Dendritic cell treated with granulocyte-macrophage colony-stimulating factor and Interleukin-4, amounts not matched to agents 40 ng/mL and 50 ng/mL, for 4 days (primary cell): ENCODE measurements at regions not wholly inside any gene's neighbourhood (a gene's known extent, or its start where the extent isn't known, plus 50 kb on each side); places are given as distances from the start of the nearest gene placed in this dataset.
"Not testable (repeated sequence)": the region's sequence is repeated elsewhere in the genome, so short reads cannot be mapped to it uniquely, and the experiment has no call there.

Experiments used
- H3K27ac Mint-ChIP-seq: one replicate; pipeline ENCODE4 v1.8.0; 2022; ENCODE audit warnings: mild to moderate bottlenecking, mixed read lengths
- H3K27me3 Mint-ChIP-seq: one replicate; pipeline ENCODE4 v1.8.0; 2022; ENCODE audit warnings: mild to moderate bottlenecking, mixed read lengths
- H3K36me3 Mint-ChIP-seq: one replicate; pipeline ENCODE4 v1.8.0; 2022; ENCODE audit warnings: low read depth, mixed read lengths
- H3K4me1 Mint-ChIP-seq: one replicate; pipeline ENCODE4 v1.8.0; 2022; ENCODE audit warnings: low read depth, mixed read lengths
- H3K4me3 Mint-ChIP-seq: one replicate; pipeline ENCODE4 v1.8.0; 2022; ENCODE audit warnings: mild to moderate bottlenecking, moderate library complexity, mixed read lengths
- H3K9me3 Mint-ChIP-seq: one replicate; pipeline ENCODE4 v1.8.0; 2022; ENCODE audit warnings: mixed read lengths
- intact Hi-C: fragments of 100-400 bp; cut with micrococcal nuclease; formaldehyde crosslinking; loops from one replicate; pipeline ENCODE4 v1.15.0; 2022

- Mint-ChIP-seq H3K27me3 (no peaks in the 10 kb centered on the region), H3K36me3 (no peaks in the 10 kb centered on the region), H3K27ac (no peak overlapping the region), H3K4me1 (no peaks in the 10 kb centered on the region), H3K4me3 (no peak overlapping the region), H3K9me3 (no peaks in the 10 kb centered on the region)
- intact Hi-C loops, result no loop called here
These were observed 344.6 kb upstream of the ARID1B start for GRCh38 chr6:156432543-156432942.

GRCh38 chr6:156430386-156430785, 346.8 kb upstream of the ARID1B start:
- H3K9me3 Mint-ChIP-seq, result no peaks in the 10 kb centered on the region
- no peaks in the 10 kb centered on the region for H3K36me3 Mint-ChIP-seq
- no peak overlapping the region for H3K4me3 Mint-ChIP-seq
- no peak overlapping the region for H3K27ac Mint-ChIP-seq
- H3K27me3 Mint-ChIP-seq, result no peaks in the 10 kb centered on the region
- no peaks in the 10 kb centered on the region for H3K4me1 Mint-ChIP-seq
- intact Hi-C loops, result no loop called here

GRCh38 chr6:156427345-156427744, 349.8 kb upstream of the ARID1B start:
- H3K36me3 Mint-ChIP-seq, result no peaks in the 10 kb centered on the region
- H3K9me3 Mint-ChIP-seq, result peaks cover 3% of the 10 kb centered on the region
- H3K27me3 Mint-ChIP-seq, result no peaks in the 10 kb centered on the region
- intact Hi-C loops, result no loop called here
- H3K27ac Mint-ChIP-seq, result no peak overlapping the region
- no peak overlapping the region for H3K4me3 Mint-ChIP-seq
- H3K4me1 Mint-ChIP-seq, result peaks cover 9% of the 10 kb centered on the region

DNA sequence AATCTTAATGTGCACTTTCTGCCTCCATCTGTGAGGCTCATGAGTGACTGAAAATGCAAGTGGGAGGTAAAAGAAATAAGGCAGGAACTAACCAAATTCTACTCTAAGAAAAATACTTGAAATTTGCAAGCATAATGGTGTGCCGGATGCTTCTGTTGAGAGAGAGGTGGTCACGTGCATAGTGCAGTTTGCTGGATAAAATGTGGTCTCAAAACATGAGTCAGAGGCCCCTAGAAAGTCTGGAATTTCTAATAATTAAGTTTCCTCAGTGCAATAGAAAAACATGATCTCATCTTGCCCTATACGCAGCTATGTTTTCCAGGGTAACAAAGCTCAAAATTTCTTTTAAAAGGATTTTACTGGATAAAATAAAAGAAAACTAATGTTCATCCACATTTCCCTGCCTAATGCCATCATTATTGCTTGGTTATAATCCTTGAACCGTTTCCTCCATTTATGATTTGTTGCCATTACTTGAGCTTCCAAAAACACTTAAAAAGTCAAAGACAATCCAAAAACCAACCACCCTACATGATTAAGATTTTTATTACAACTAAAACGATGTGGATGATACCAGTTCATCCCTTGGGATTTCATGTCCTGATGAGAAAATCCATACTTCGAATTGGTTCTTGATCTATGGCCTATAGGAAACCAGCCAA, 351.7 kb upstream of the ARID1B start:
- Mint-ChIP-seq H3K4me3 (no peak overlapping the region), H3K27ac (no peak overlapping the region), H3K4me1 (peaks cover 9% of the 10 kb centered on the region), H3K9me3 (peaks cover 9% of the 10 kb centered on the region), H3K27me3 (no peaks in the 10 kb centered on the region), H3K36me3 (no peaks in the 10 kb centered on the region)
- intact Hi-C loops, result no loop called here

DNA sequence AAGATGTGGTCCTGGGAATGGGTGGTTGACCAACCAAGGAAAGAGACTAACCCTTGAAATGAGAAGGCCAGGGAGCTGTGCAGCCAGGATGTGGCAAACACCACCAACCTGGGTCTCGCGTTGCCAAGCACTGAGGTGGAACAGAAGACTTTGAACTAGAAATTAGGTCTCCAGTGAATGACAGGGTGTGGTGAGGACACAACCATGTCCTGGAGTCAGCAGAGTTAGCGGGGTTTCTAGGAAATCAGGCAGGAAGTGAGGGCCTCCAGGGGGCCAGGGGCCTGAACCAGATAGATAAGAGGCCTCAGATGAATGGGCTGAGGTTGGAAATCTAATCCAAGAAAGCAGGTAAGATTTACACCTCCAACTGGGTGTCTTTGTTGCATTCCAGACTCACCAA, 353.3 kb upstream of the ARID1B start:
- Mint-ChIP-seq H3K9me3 (peaks cover 9% of the 10 kb centered on the region), H3K27ac (no peak overlapping the region), H3K36me3 (no peaks in the 10 kb centered on the region), H3K27me3 (no peaks in the 10 kb centered on the region), H3K4me1 (peaks cover 9% of the 10 kb centered on the region), H3K4me3 (no peak overlapping the region)
- intact Hi-C loops, result no loop called here

DNA sequence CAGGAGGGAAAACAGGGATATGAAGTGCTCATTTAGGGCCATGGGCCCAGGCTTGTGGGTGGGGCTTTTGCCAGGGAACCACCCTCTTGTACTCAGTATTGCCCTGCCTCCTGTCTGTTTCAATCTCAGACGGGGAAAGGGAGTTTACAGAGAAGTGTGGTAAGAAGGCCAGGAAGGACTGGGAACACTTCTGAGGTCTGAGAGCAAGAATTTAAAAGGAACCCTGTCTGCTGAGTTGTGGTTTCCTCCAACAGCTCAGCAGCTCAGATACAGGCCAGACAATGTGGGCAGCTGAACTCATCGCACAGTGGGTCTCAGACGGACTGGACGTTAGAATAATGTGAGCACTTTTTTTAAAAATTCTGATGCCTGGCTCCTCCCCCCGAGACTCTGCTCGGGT, 354.1 kb upstream of the ARID1B start:
- Mint-ChIP-seq H3K27me3 (no peaks in the 10 kb centered on the region), H3K27ac (no peak overlapping the region), H3K4me3 (no peak overlapping the region), H3K9me3 (peaks cover 9% of the 10 kb centered on the region), H3K36me3 (no peaks in the 10 kb centered on the region), H3K4me1 (peaks cover 9% of the 10 kb centered on the region)
- intact Hi-C loops, result no loop called here

GRCh38 chr6:156421933-156422332, 355.2 kb upstream of the ARID1B start:
- intact Hi-C loops, result no loop called here
- Mint-ChIP-seq H3K27me3 (no peaks in the 10 kb centered on the region), H3K27ac (no peak overlapping the region), H3K9me3 (peaks cover 9% of the 10 kb centered on the region), H3K36me3 (no peaks in the 10 kb centered on the region), H3K4me1 (peaks cover 9% of the 10 kb centered on the region), H3K4me3 (no peak overlapping the region)

- H3K4me1 Mint-ChIP-seq, intact Hi-C loops, H3K9me3 Mint-ChIP-seq, H3K36me3 Mint-ChIP-seq, H3K27ac Mint-ChIP-seq, H3K27me3 Mint-ChIP-seq, H3K4me3 Mint-ChIP-seq: not testable (repeated sequence)
These were observed 355.9 kb upstream of the ARID1B start for GRCh38 chr6:156421301-156421700.

GRCh38 chr6:156420172-156420993, 356.8 kb upstream of the ARID1B start:
- H3K4me3 Mint-ChIP-seq, result no peak overlapping the region
- intact Hi-C loops, result no loop called here
- H3K36me3 Mint-ChIP-seq, result no peaks in the 10 kb centered on the region
- peaks cover 9% of the 10 kb centered on the region for H3K4me1 Mint-ChIP-seq
- H3K9me3 Mint-ChIP-seq, result peaks cover 9% of the 10 kb centered on the region
- no peaks in the 10 kb centered on the region for H3K27me3 Mint-ChIP-seq
- H3K27ac Mint-ChIP-seq, result no peak overlapping the region

- H3K27ac Mint-ChIP-seq, result no peak overlapping the region
- H3K9me3 Mint-ChIP-seq, result peaks cover 9% of the 10 kb centered on the region
- H3K36me3 Mint-ChIP-seq, result no peaks in the 10 kb centered on the region
- intact Hi-C loops, result no loop called here
- H3K4me3 Mint-ChIP-seq, result no peak overlapping the region
- H3K4me1 Mint-ChIP-seq, result peaks cover 9% of the 10 kb centered on the region
- H3K27me3 Mint-ChIP-seq, result no peaks in the 10 kb centered on the region
These were observed 357.6 kb upstream of the ARID1B start for GRCh38 chr6:156419594-156419993.

GRCh38 chr6:156418253-156418652, 358.9 kb upstream of the ARID1B start:
- no peaks in the 10 kb centered on the region for H3K27me3 Mint-ChIP-seq
- peaks cover 9% of the 10 kb centered on the region for H3K9me3 Mint-ChIP-seq
- no peak overlapping the region for H3K27ac Mint-ChIP-seq
- H3K4me1 Mint-ChIP-seq, result peaks cover 3% of the 10 kb centered on the region
- H3K4me3 Mint-ChIP-seq, result no peak overlapping the region
- intact Hi-C loops, result no loop called here
- H3K36me3 Mint-ChIP-seq, result no peaks in the 10 kb centered on the region

- Mint-ChIP-seq H3K27me3 (no peaks in the 10 kb centered on the region), H3K9me3 (no peaks in the 10 kb centered on the region), H3K36me3 (no peaks in the 10 kb centered on the region), H3K4me1 (no peaks in the 10 kb centered on the region), H3K4me3 (no peak overlapping the region), H3K27ac (no peak overlapping the region)
- intact Hi-C loops, result no loop called here
These were observed 360.8 kb upstream of the ARID1B start for GRCh38 chr6:156416391-156416790.

- Mint-ChIP-seq H3K9me3 (no peaks in the 10 kb centered on the region), H3K36me3 (no peaks in the 10 kb centered on the region), H3K4me3 (no peak overlapping the region), H3K4me1 (no peaks in the 10 kb centered on the region), H3K27me3 (no peaks in the 10 kb centered on the region), H3K27ac (no peak overlapping the region)
- intact Hi-C loops, result no loop called here
These were observed 364.0 kb upstream of the ARID1B start for GRCh38 chr6:156413154-156413553.

DNA sequence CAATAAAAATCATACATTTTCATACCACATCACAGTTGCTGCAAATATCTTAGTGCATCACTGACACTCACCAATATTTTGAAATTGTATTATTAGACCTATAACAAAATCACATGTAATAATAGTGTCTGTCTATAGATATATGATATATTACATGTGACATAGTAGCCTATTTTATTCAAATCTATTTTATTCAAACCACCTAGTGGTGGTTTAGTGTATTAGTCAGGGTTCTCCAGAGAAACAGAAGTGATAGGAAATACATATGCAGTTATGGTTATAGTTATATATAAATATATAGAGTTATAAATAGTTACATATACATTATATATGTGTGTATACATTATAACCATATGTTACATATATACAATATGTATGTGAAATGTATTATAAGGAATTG, 366.5 kb upstream of the ARID1B start:
- H3K27ac Mint-ChIP-seq, result no peak overlapping the region
- intact Hi-C loops, result no loop called here
- no peaks in the 10 kb centered on the region for H3K36me3 Mint-ChIP-seq

GRCh38 chr6:156408655-156409054, 368.5 kb upstream of the ARID1B start:
- Mint-ChIP-seq H3K27me3 (no peaks in the 10 kb centered on the region), H3K27ac (no peak overlapping the region), H3K36me3 (no peaks in the 10 kb centered on the region), H3K9me3 (no peaks in the 10 kb centered on the region), H3K4me1 (no peaks in the 10 kb centered on the region), H3K4me3 (no peak overlapping the region)
- intact Hi-C loops, result no loop called here

More for the DNA sequence above, 366.5 kb upstream of the ARID1B start:
- Mint-ChIP-seq H3K27me3 (no peaks in the 10 kb centered on the region), H3K9me3 (no peaks in the 10 kb centered on the region), H3K4me3 (no peak overlapping the region), H3K4me1 (no peaks in the 10 kb centered on the region)
